HFFc6 (cell line): ENCODE measurements at regions not wholly inside any gene's neighbourhood (a gene's known extent, or its start where the extent isn't known, plus 50 kb on each side); places are given as distances from the start of the nearest gene placed in this dataset.
"Not testable (repeated sequence)": the region's sequence is repeated elsewhere in the genome, so short reads cannot be mapped to it uniquely, and the experiment has no call there.

Source experiments
- DNase-seq: peaks from one replicate; pipeline ENCODE4 v3.0.0-alpha.2; 2018
- H3K27ac Mint-ChIP-seq: 2 replicates; pipeline ENCODE4 v1.8.0; 2020; ENCODE audit warnings: mild to moderate bottlenecking, mixed read lengths
- H3K27me3 Mint-ChIP-seq: 2 replicates; pipeline ENCODE4 v1.8.0; 2021; ENCODE audit warnings: mild to moderate bottlenecking, moderate library complexity, mixed read lengths; ENCODE audit not compliant: insufficient read depth
- H3K36me3 Mint-ChIP-seq: 2 replicates; pipeline ENCODE4 v1.8.0; 2021; ENCODE audit warnings: low read depth, mixed read lengths
- H3K4me1 Mint-ChIP-seq: 2 replicates; pipeline ENCODE4 v1.8.0; 2020; ENCODE audit warnings: low read depth, mixed read lengths
- H3K4me3 Mint-ChIP-seq: 2 replicates; pipeline ENCODE4 v1.8.0; 2020; ENCODE audit warnings: mild to moderate bottlenecking, moderate library complexity, mixed read lengths
- H3K9me3 Mint-ChIP-seq: 2 replicates; pipeline ENCODE4 v1.8.0; 2020; ENCODE audit warnings: mild to moderate bottlenecking, mixed read lengths
- TF ChIP-seq, protein P1 (sequence below): fragments of 200-600 bp; sonication (generic); IDR thresholded peaks from 2 replicates; pipeline ENCODE4 v1.5.0; 2021; ENCODE audit warnings: antibody characterized with exemption, mild to moderate bottlenecking

- not testable (repeated sequence) for H3K4me3 Mint-ChIP-seq, DNase-seq, H3K36me3 Mint-ChIP-seq, H3K27ac Mint-ChIP-seq, H3K4me1 Mint-ChIP-seq, H3K27me3 Mint-ChIP-seq
- peaks cover 29% of the 10 kb centered on the region for H3K9me3 Mint-ChIP-seq
Measured at GRCh38 chr18:977732-978131, 73.1 kb downstream of the ADCYAP1 start.

GRCh38 chr18:980586-980985 lies 75.9 kb downstream of the ADCYAP1 start:
- DNase-seq: no peak
- no peak overlapping the region for H3K27ac Mint-ChIP-seq
- no peaks in the 10 kb centered on the region for H3K36me3 Mint-ChIP-seq
- no peaks in the 10 kb centered on the region; the same call in 1 of the 2 replicates for H3K4me1 Mint-ChIP-seq
- TF ChIP-seq, protein P1, sequence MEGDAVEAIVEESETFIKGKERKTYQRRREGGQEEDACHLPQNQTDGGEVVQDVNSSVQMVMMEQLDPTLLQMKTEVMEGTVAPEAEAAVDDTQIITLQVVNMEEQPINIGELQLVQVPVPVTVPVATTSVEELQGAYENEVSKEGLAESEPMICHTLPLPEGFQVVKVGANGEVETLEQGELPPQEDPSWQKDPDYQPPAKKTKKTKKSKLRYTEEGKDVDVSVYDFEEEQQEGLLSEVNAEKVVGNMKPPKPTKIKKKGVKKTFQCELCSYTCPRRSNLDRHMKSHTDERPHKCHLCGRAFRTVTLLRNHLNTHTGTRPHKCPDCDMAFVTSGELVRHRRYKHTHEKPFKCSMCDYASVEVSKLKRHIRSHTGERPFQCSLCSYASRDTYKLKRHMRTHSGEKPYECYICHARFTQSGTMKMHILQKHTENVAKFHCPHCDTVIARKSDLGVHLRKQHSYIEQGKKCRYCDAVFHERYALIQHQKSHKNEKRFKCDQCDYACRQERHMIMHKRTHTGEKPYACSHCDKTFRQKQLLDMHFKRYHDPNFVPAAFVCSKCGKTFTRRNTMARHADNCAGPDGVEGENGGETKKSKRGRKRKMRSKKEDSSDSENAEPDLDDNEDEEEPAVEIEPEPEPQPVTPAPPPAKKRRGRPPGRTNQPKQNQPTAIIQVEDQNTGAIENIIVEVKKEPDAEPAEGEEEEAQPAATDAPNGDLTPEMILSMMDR: no peak
- H3K9me3 Mint-ChIP-seq: peaks cover 29% of the 10 kb centered on the region
- no peak overlapping the region for H3K4me3 Mint-ChIP-seq
- H3K27me3 Mint-ChIP-seq: no peaks in the 10 kb centered on the region; the same call in 1 of the 2 replicates

DNA sequence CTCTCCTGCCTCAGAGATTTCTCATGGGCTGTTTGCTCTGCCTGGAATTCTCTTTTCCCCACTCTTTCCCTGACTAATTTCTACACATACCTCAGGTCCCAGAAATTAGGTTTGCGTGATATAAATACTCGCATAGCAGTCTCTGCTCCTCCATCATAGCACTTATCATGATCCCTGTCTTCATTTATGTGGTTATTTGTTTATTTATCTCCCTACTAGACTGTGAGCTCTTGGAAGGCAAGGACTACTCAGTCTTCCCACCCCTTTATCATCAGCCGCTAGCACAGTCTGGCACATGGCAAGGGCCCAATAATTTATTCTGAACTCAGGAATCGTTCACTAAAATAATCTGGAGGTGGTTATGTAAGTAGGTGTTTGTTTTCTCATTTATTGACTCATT lies 79.3 kb downstream of the ADCYAP1 start:
- TF ChIP-seq, protein P1: no peak
- DNase-seq: no peak
- no peaks in the 10 kb centered on the region for H3K36me3 Mint-ChIP-seq
- H3K9me3 Mint-ChIP-seq: peaks cover 9% of the 10 kb centered on the region; the same call in 1 of the 2 replicates
- H3K27ac Mint-ChIP-seq: no peak overlapping the region
- no peak overlapping the region for H3K4me3 Mint-ChIP-seq
- no peaks in the 10 kb centered on the region; the same call in 1 of the 2 replicates for H3K4me1 Mint-ChIP-seq
- H3K27me3 Mint-ChIP-seq: no peaks in the 10 kb centered on the region

GRCh38 chr18:985212-985661 lies 80.6 kb downstream of the ADCYAP1 start:
- H3K27ac Mint-ChIP-seq: no peak overlapping the region
- no peaks in the 10 kb centered on the region; the same call in 1 of the 2 replicates for H3K4me1 Mint-ChIP-seq

DNA sequence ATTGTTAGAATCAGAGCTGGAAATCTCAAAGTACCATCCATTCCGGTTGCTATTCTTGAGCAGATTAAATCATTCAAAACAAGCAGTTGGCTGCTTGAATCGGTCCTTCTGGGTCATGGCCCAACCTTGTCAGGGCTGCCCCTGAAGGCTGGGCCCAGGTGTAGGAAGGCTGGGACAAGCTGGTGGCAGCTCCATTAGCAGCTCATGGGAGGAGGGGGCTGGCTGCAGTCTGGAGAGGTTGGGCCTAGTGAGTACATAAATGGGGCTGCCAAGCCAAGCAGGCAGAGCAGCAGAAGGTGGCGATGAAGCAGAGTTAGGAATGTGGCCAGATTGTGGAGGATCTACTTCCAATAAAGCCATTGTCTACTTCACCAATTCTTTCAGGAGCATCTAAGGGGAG lies 81.4 kb downstream of the ADCYAP1 start:
- no peaks in the 10 kb centered on the region for H3K36me3 Mint-ChIP-seq
- no peak for DNase-seq
- H3K27ac Mint-ChIP-seq: no peak overlapping the region

More at GRCh38 chr18:985212-985661, 80.6 kb downstream of the ADCYAP1 start:
- Mint-ChIP-seq H3K27me3 (no peaks in the 10 kb centered on the region), H3K9me3 (peaks cover 4% of the 10 kb centered on the region; the same call in 1 of the 2 replicates), H3K4me3 (no peak overlapping the region), H3K36me3 (no peaks in the 10 kb centered on the region)
- DNase-seq: no peak
- TF ChIP-seq, protein P1: no peak

GRCh38 chr18:986552-986951 lies 81.9 kb downstream of the ADCYAP1 start:
- Mint-ChIP-seq H3K36me3 (no peaks in the 10 kb centered on the region), H3K4me1 (peaks cover 5% of the 10 kb centered on the region; the same call in 1 of the 2 replicates), H3K9me3 (peaks cover 17% of the 10 kb centered on the region), H3K4me3 (no peak overlapping the region), H3K27me3 (no peaks in the 10 kb centered on the region), H3K27ac (no peak overlapping the region)
- no peak for DNase-seq
- TF ChIP-seq, protein P1: no peak

More for the DNA sequence above, 81.4 kb downstream of the ADCYAP1 start:
- H3K4me3 Mint-ChIP-seq: no peak overlapping the region
- no peaks in the 10 kb centered on the region; the same call in 1 of the 2 replicates for H3K4me1 Mint-ChIP-seq
- no peaks in the 10 kb centered on the region for H3K27me3 Mint-ChIP-seq
- peaks cover 12% of the 10 kb centered on the region for H3K9me3 Mint-ChIP-seq
- TF ChIP-seq, protein P1: no peak
